Smooth muscle cell (in vitro differentiated cells): ENCODE measurements at regions not wholly inside any gene's neighbourhood (a gene's known extent, or its start where the extent isn't known, plus 50 kb on each side); places are given as distances from the start of the nearest gene placed in this dataset.

Source experiments
- DNase-seq: peaks from one replicate; lab custom pipeline; 2025; ENCODE audit not compliant: unreplicated experiment; lab: John Stamatoyannopoulos, UW
- H2AFZ ChIP-seq: fragments of 200-600 bp; sonication (generic); 2 replicates; pipeline ENCODE4 v1.6.0; 2016; ENCODE audit warnings: antibody characterized with exemption, low read depth, mild to moderate bottlenecking
- H3F3A ChIP-seq: fragments of 200-600 bp; sonication (generic); 2 replicates; pipeline ENCODE4 v1.6.0; 2017; ENCODE audit warnings: antibody characterized with exemption, low read depth
- H3K27ac ChIP-seq: fragments of 200-600 bp; sonication (generic); 2 replicates; pipeline ENCODE4 v1.5.1; 2016; ENCODE audit warnings: low read depth, mild to moderate bottlenecking
- H3K27me3 ChIP-seq: fragments of 200-600 bp; sonication (generic); 2 replicates; pipeline ENCODE4 v1.6.1; 2016; ENCODE audit warnings: low read depth, mild to moderate bottlenecking
- H3K36me3 ChIP-seq: fragments of 200-600 bp; sonication (generic); 2 replicates; pipeline ENCODE4 v1.5.1; 2016; ENCODE audit warnings: low read depth
- H3K4me1 ChIP-seq: fragments of 200-600 bp; sonication (generic); 2 replicates; pipeline ENCODE4 v1.5.1; 2016; ENCODE audit warnings: low read depth
- H3K4me2 ChIP-seq: fragments of 200-600 bp; sonication (generic); 2 replicates; pipeline ENCODE4 v1.6.0; 2016; ENCODE audit warnings: mild to moderate bottlenecking
- H3K4me3 ChIP-seq: fragments of 200-600 bp; sonication (generic); 2 replicates; pipeline ENCODE4 v1.5.1; 2016; ENCODE audit warnings: mild to moderate bottlenecking
- H3K79me2 ChIP-seq: fragments of 200-600 bp; sonication (generic); 2 replicates; pipeline ENCODE4 v1.6.0; 2016; ENCODE audit warnings: low read depth, mild to moderate bottlenecking
- H3K9ac ChIP-seq: fragments of 200-600 bp; sonication (generic); 2 replicates; pipeline ENCODE4 v1.6.0; 2016; ENCODE audit warnings: low read depth
- H3K9me3 ChIP-seq: fragments of 200-600 bp; sonication (generic); replicated peaks from 2 replicates; pipeline ENCODE4 v1.5.1; 2016; ENCODE audit warnings: low read depth
- H4K20me1 ChIP-seq: fragments of 200-600 bp; sonication (generic); 2 replicates; pipeline ENCODE4 v1.6.0; 2016; ENCODE audit warnings: low read depth
- CTCF ChIP-seq: fragments of 200-600 bp; sonication (generic); IDR thresholded peaks from 2 replicates; pipeline ENCODE4 v1.5.1; 2017; ENCODE audit warnings: borderline replicate concordance, mild to moderate bottlenecking, antibody characterized with exemption; ENCODE audit not compliant: insufficient read depth, poor library complexity, severe bottlenecking
- WGBS: methylation state at CpG from one replicate; pipeline ENCODE4 v1.1.7; 2016; ENCODE audit warnings: low lambda C conversion rate; 5-methylcytosine and 5-hydroxymethylcytosine counted together

DNA sequence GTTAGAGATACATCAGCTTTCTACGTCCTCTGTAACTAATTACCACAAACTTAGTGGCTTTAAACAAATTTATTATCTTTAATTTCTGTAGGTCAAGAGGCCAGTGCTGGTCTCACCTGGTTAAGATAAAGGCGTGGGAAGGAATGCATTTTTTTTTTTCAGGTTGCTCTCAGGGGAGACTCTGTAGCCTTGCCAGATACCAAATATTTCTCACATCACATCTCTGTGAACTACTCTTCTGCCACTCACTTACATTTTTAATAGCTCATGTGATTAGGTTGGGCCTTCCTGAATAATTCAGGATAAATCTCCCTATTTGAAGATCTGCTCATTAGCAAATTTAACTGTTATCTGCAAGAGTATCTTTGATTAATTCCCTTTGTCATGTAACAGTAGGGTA is 214.6 kb downstream of the CBLN2 start:
- Histone ChIP-seq H3K27me3 (no peaks in the 10 kb centered on the region), H3K4me3 (no peak overlapping the region), H2AFZ (no peak overlapping the region), H3F3A (no peaks in the 10 kb centered on the region), H3K27ac (no peak overlapping the region), H3K9me3 (no peaks in the 10 kb centered on the region), H3K4me2 (no peak overlapping the region), H3K36me3 (no peaks in the 10 kb centered on the region), H4K20me1 (no peaks in the 10 kb centered on the region), H3K4me1 (no peaks in the 10 kb centered on the region), H3K79me2 (no peaks in the 10 kb centered on the region), H3K9ac (no peak overlapping the region)
- no peak for DNase-seq
- TF ChIP-seq CTCF = no peak
- WGBS = 53% methylated on average over 2 of the region's 2 CpGs

GRCh38 chr18:72325307-72325706 is 218.8 kb downstream of the CBLN2 start:
- Histone ChIP-seq H3K27me3 (no peaks in the 10 kb centered on the region), H4K20me1 (no peaks in the 10 kb centered on the region), H2AFZ (no peak overlapping the region), H3K27ac (no peak overlapping the region), H3K4me3 (no peak overlapping the region), H3F3A (no peaks in the 10 kb centered on the region), H3K4me2 (no peak overlapping the region), H3K9me3 (no peaks in the 10 kb centered on the region), H3K9ac (no peak overlapping the region), H3K4me1 (no peaks in the 10 kb centered on the region), H3K79me2 (no peaks in the 10 kb centered on the region), H3K36me3 (no peaks in the 10 kb centered on the region)
- DNase-seq = no peak
- 78% methylated on average over 5 of the region's 5 CpGs for WGBS
- TF ChIP-seq CTCF = no peak

- Histone ChIP-seq H3K27me3 (peaks cover 5% of the 10 kb centered on the region), H3K4me1 (no peaks in the 10 kb centered on the region), H3K27ac (no peak overlapping the region), H3K4me3 (no peak overlapping the region), H3K9me3 (no peaks in the 10 kb centered on the region), H3K36me3 (no peaks in the 10 kb centered on the region), H3F3A (no peaks in the 10 kb centered on the region), H3K4me2 (no peak overlapping the region), H4K20me1 (no peaks in the 10 kb centered on the region), H3K79me2 (no peaks in the 10 kb centered on the region), H3K9ac (no peak overlapping the region), H2AFZ (no peak overlapping the region)
- no peak for TF ChIP-seq CTCF
- DNase-seq = no peak
- WGBS = 81% methylated on average over 4 of the region's 4 CpGs
These were observed 219.5 kb downstream of the CBLN2 start for GRCh38 chr18:72324677-72325076.

- H3K27ac ChIP-seq = no peak overlapping the region
- 84% methylated on average over 3 of the region's 3 CpGs for WGBS
- TF ChIP-seq CTCF = no peak
- H4K20me1 ChIP-seq = no peaks in the 10 kb centered on the region
- H2AFZ ChIP-seq = no peak overlapping the region
- H3K9ac ChIP-seq = no peak overlapping the region
- no peaks in the 10 kb centered on the region for H3F3A ChIP-seq
- DNase-seq = no peak
- no peak overlapping the region for H3K4me3 ChIP-seq
- no peak overlapping the region for H3K4me2 ChIP-seq
- H3K27me3 ChIP-seq = peaks cover 8% of the 10 kb centered on the region
- H3K36me3 ChIP-seq = no peaks in the 10 kb centered on the region
- H3K4me1 ChIP-seq = no peaks in the 10 kb centered on the region
- H3K9me3 ChIP-seq = no peaks in the 10 kb centered on the region
- H3K79me2 ChIP-seq = no peaks in the 10 kb centered on the region
These were observed 227.6 kb downstream of the CBLN2 start for GRCh38 chr18:72316497-72316896.
